Transverse colon (tissue), 4 donors: ENCODE measurements at regions not wholly inside any gene's neighbourhood (a gene's known extent, or its start where the extent isn't known, plus 50 kb on each side); places are given as distances from the start of the nearest gene placed in this dataset.

ENCODE experiments used
- DNase-seq: peaks from one replicate; pipeline ENCODE4 v3.0.0-alpha.2; 2019
- H3K27ac ChIP-seq, 4 donors: fragments of 200-600 bp; sonication (generic); 2 replicates each; pipeline ENCODE4 v1.5.1; 2016 to 2018; ENCODE audit warnings: inconsistent platforms in 4 of 4
- H3K27me3 ChIP-seq: fragments of 200-600 bp; sonication (generic); 2 replicates; pipeline ENCODE4 v1.5.1; 2017; ENCODE audit warnings: inconsistent platforms
- H3K36me3 ChIP-seq, 4 donors: fragments of 200-600 bp; sonication (generic); 2 replicates each; pipeline ENCODE4 v1.5.1; 2017 to 2019; ENCODE audit warnings: inconsistent platforms in 4 of 4
- H3K4me1 ChIP-seq, 4 donors: fragments of 200-600 bp; sonication (generic); 2 replicates each; pipeline ENCODE4 v1.5.1; 2017 to 2020; ENCODE audit warnings: inconsistent platforms in 4 of 4
- H3K4me3 ChIP-seq, 4 donors: fragments of 200-600 bp; sonication (generic); 1 replicate in 1 of 4; 2 replicates in 3 of 4; pipeline versions ENCODE4 v1.5.1 to v1.6.1; 2017 to 2019; ENCODE audit warnings: inconsistent platforms in 4 of 4
- H3K9me3 ChIP-seq, 2 donors: fragments of 200-600 bp; sonication (generic); 2 replicates each; pipeline ENCODE4 v1.5.1; 2017 to 2019; ENCODE audit warnings: inconsistent platforms in 2 of 2
- CTCF ChIP-seq, 5 experiments: fragments of 200-600 bp in 3 of 5; fragments of 450-650 bp in 2 of 5; sonication (generic) in 3 of 5; IDR thresholded peaks; 1 replicate in 2 of 5; 2 replicates in 3 of 5; pipeline ENCODE4 v1.5.1; 2016 to 2017; ENCODE audit warnings: antibody characterized with exemption in 5 of 5, inconsistent platforms in 3 of 5, mild to moderate bottlenecking in 2 of 5, moderate library complexity in 1 of 5
- EP300 ChIP-seq: sonication (generic); formaldehyde crosslinking; IDR thresholded peaks from one replicate; pipeline ENCODE4 v1.6.1; 2017; ENCODE audit warnings: antibody characterized with exemption, low read depth
- POLR2A ChIP-seq: fragments of 450-650 bp; IDR thresholded peaks from one replicate; pipeline ENCODE4 v1.6.1; 2016; ENCODE audit warnings: antibody characterized with exemption, mild to moderate bottlenecking, moderate library complexity
- POLR2AphosphoS5 ChIP-seq, 3 donors: sonication (generic); formaldehyde crosslinking; IDR thresholded peaks; one replicate each; pipeline ENCODE4 v1.6.1; 2016; ENCODE audit warnings: antibody characterized with exemption in 3 of 3
- WGBS, 2 donors: methylation state at CpG; one replicate each; pipeline ENCODE4 v1.1.5; 2018; ENCODE audit warnings: low coverage in 1 of 2; 5-methylcytosine and 5-hydroxymethylcytosine counted together
- in situ Hi-C, 4 donors: fragments of 200-750 bp; cut with MboI; loops; one replicate each; pipeline versions ENCODE4 v1.15.0 to v1.15.1; 2017; ENCODE audit warnings: low sequenced_read_pairs in 3 of 4, low pct_ligation_motif_present in 1 of 4, low pct_unique_long_range_greater_than_20kb in 1 of 4
- intact Hi-C: fragments of 100-400 bp; cut with DNase I; formaldehyde crosslinking; loops from one replicate; pipeline ENCODE4 v1.15.1; 2023; ENCODE audit warnings: low total_unique reads

- Histone ChIP-seq H3K4me3 (no peak overlapping the region), H3K4me1 (peaks cover 0 to 14% (median 0%) of the 10 kb centered on the region in 4 donors), H3K27me3 (no peaks in the 10 kb centered on the region), H3K36me3 (no peaks in the 10 kb centered on the region), H3K27ac (no peak overlapping the region), H3K9me3 (no peaks in the 10 kb centered on the region)
- WGBS, 2 donors: 91 to 96% methylated on average over 6 to 9 of the region's 9 CpGs
- no peak for DNase-seq
- TF ChIP-seq POLR2AphosphoS5 (IDR thresholded peaks at IDR 0.05) (no peak), POLR2A (no peak), CTCF (IDR thresholded peaks at IDR 0.05) (no peak), EP300 (no peak)
- intact Hi-C loops: no loop called here
- in situ Hi-C loops: no loop called here
These were observed 60.3 kb upstream of the ANTXR2 start for GRCh38 chr4:80133240-80133783.

GRCh38 chr4:80129785-80130184 is 56.8 kb upstream of the ANTXR2 start:
- Histone ChIP-seq H3K27ac (no peak overlapping the region), H3K4me1 (peaks cover 0 to 4% (median 0%) of the 10 kb centered on the region in 4 donors), H3K4me3 (no peak overlapping the region), H3K27me3 (no peaks in the 10 kb centered on the region), H3K9me3 (no peaks in the 10 kb centered on the region), H3K36me3 (no peaks in the 10 kb centered on the region)
- TF ChIP-seq POLR2A (no peak), EP300 (no peak), POLR2AphosphoS5 (IDR thresholded peaks at IDR 0.05) (no peak), CTCF (IDR thresholded peaks at IDR 0.05) (no peak)
- no peak for DNase-seq
- intact Hi-C loops: no loop called here
- in situ Hi-C loops: no loop called here

GRCh38 chr4:80128941-80129340 is 55.9 kb upstream of the ANTXR2 start:
- no peak overlapping the region for H3K27ac ChIP-seq
- peaks cover 0 to 4% (median 0%) of the 10 kb centered on the region in 4 donors for H3K4me1 ChIP-seq
- H3K27me3 ChIP-seq: no peaks in the 10 kb centered on the region
- no peaks in the 10 kb centered on the region for H3K36me3 ChIP-seq
- intact Hi-C loops: no loop called here
- TF ChIP-seq POLR2A (no peak), CTCF (IDR thresholded peaks at IDR 0.05) (no peak), POLR2AphosphoS5 (IDR thresholded peaks at IDR 0.05) (no peak), EP300 (no peak)
- no peak for DNase-seq
- in situ Hi-C loops: no loop called here
- no peak overlapping the region for H3K4me3 ChIP-seq
- no peaks in the 10 kb centered on the region for H3K9me3 ChIP-seq

GRCh38 chr4:80127870-80128419 is 54.9 kb upstream of the ANTXR2 start:
- intact Hi-C loops (no loop called here), in situ Hi-C loops (no loop called here)
- Histone ChIP-seq H3K36me3 (no peaks in the 10 kb centered on the region), H3K27me3 (no peaks in the 10 kb centered on the region), H3K4me1 (peaks cover 0 to 4% (median 0%) of the 10 kb centered on the region in 4 donors), H3K27ac (no peak overlapping the region), H3K9me3 (no peaks in the 10 kb centered on the region), H3K4me3 (no peak overlapping the region)
- TF ChIP-seq POLR2A: no peak
- WGBS, 2 donors: 83 to 89% methylated on average over 3 of the region's 3 CpGs
- no peak for DNase-seq

GRCh38 chr4:80126435-80126834 is 53.4 kb upstream of the ANTXR2 start:
- peaks cover 0 to 4% (median 0%) of the 10 kb centered on the region in 4 donors for H3K4me1 ChIP-seq
- H3K27ac ChIP-seq: no peak overlapping the region
- in situ Hi-C loops (no loop called here), intact Hi-C loops (no loop called here)
- H3K4me3 ChIP-seq: no peak overlapping the region
- H3K36me3 ChIP-seq: no peaks in the 10 kb centered on the region
- 89 to 92% methylated on average over 2 of the region's 2 CpGs for WGBS, 2 donors
- H3K27me3 ChIP-seq: no peaks in the 10 kb centered on the region
- H3K9me3 ChIP-seq: no peaks in the 10 kb centered on the region
- no peak for DNase-seq
- TF ChIP-seq POLR2AphosphoS5 (IDR thresholded peaks at IDR 0.05): no peak
- no peak for TF ChIP-seq CTCF (IDR thresholded peaks at IDR 0.05)
- no peak for TF ChIP-seq POLR2A
- TF ChIP-seq EP300: no peak
